H1 (cell line): ENCODE measurements at regions not wholly inside any gene's neighbourhood (a gene's known extent, or its start where the extent isn't known, plus 50 kb on each side); places are given as distances from the start of the nearest gene placed in this dataset.

Experiments
- BCL11A ChIP-seq, 2 experiments: IDR thresholded peaks; one replicate each; pipeline ENCODE4 v1.6.1; 2011; ENCODE audit warnings: low read depth in 2 of 2, low read length in 2 of 2, mild to moderate bottlenecking in 2 of 2
- CTCF ChIP-seq, 3 experiments: IDR thresholded peaks; 1 replicate in 2 of 3; 2 replicates in 1 of 3; pipeline versions ENCODE4 v1.5.1 to v1.6.1; 2011; ENCODE audit warnings: low read length in 3 of 3, mild to moderate bottlenecking in 3 of 3, inconsistent platforms in 2 of 3, low read depth in 1 of 3, moderate library complexity in 1 of 3; ENCODE audit not compliant: insufficient read depth in 1 of 3; ENCODE audit errors: control extremely low read depth in 1 of 3
- EGR1 ChIP-seq: IDR thresholded peaks from 2 replicates; pipeline ENCODE4 v1.6.1; 2011; ENCODE audit warnings: low read depth, low read length, borderline replicate concordance
- EP300 ChIP-seq, 2 experiments: IDR thresholded peaks; 1 replicate in 1 of 2; 2 replicates in 1 of 2; pipeline ENCODE4 v1.6.1; 2011 to 2012; ENCODE audit warnings: low read depth in 2 of 2, low read length in 2 of 2, mild to moderate bottlenecking in 2 of 2, borderline replicate concordance in 1 of 2, inconsistent platforms in 1 of 2, moderate library complexity in 1 of 2
- EZH2 ChIP-seq: fragments of 200-600 bp; sonication (generic); IDR thresholded peaks from 2 replicates; pipeline ENCODE4 v1.7.1; 2012; ENCODE audit warnings: low read depth, mild to moderate bottlenecking, moderate library complexity, low read length, inconsistent platforms; ENCODE audit not compliant: severe bottlenecking
- GABPA ChIP-seq: IDR thresholded peaks from 2 replicates; pipeline ENCODE4 v1.6.1; 2011; ENCODE audit warnings: mild to moderate bottlenecking, low read length, moderate library complexity, borderline replicate concordance; ENCODE audit not compliant: insufficient read depth
- HDAC6 ChIP-seq: IDR thresholded peaks from one replicate; pipeline ENCODE4 v1.7.1; 2012; ENCODE audit warnings: low read depth, mild to moderate bottlenecking, inconsistent platforms, low read length, moderate library complexity
- POLR2A ChIP-seq, 2 experiments: IDR thresholded peaks; 1 replicate in 1 of 2; 2 replicates in 1 of 2; pipeline ENCODE4 v1.6.1; 2011; ENCODE audit warnings: low read depth in 2 of 2, low read length in 2 of 2, mild to moderate bottlenecking in 2 of 2; ENCODE audit errors: control extremely low read depth in 1 of 2
- TAF1 ChIP-seq: IDR thresholded peaks from 2 replicates; pipeline ENCODE4 v1.6.1; 2011; ENCODE audit warnings: mild to moderate bottlenecking, low read depth, low read length
- USF2 ChIP-seq: IDR thresholded peaks from 2 replicates; pipeline ENCODE4 v1.6.1; 2011; ENCODE audit warnings: low read length, improper control_type of control experiment

- TF ChIP-seq EGR1 = no peak
- TF ChIP-seq CTCF (IDR thresholded peaks at IDR 0.05; ENCODE audit: control extremely low read depth in 1 of 3, insufficient read depth in 1 of 3, low read depth in 1 of 3, low read length in 3 of 3) = no peak
- no peak for TF ChIP-seq EP300 (IDR thresholded peaks at IDR 0.05; ENCODE audit: borderline replicate concordance in 1 of 2, low read depth in 2 of 2, low read length in 2 of 2)
- TF ChIP-seq TAF1 = no peak
- TF ChIP-seq USF2 = no peak
- TF ChIP-seq EZH2 = no peak
- no peak for TF ChIP-seq GABPA
- no peak for TF ChIP-seq BCL11A (IDR thresholded peaks at IDR 0.05; ENCODE audit: low read depth in 2 of 2, low read length in 2 of 2)
- TF ChIP-seq HDAC6 = no peak
- TF ChIP-seq POLR2A (IDR thresholded peaks at IDR 0.05; ENCODE audit: control extremely low read depth in 1 of 2, low read depth in 2 of 2, low read length in 2 of 2) = no peak
Observed at GRCh38 chr3:69490235-69490634, 104.3 kb upstream of the FRMD4B start.
